ENCODE measurements at regions not wholly inside any gene's neighbourhood (a gene's known extent, or its start where the extent isn't known, plus 50 kb on each side); places are given as distances from the start of the nearest gene placed in this dataset.

DNA sequence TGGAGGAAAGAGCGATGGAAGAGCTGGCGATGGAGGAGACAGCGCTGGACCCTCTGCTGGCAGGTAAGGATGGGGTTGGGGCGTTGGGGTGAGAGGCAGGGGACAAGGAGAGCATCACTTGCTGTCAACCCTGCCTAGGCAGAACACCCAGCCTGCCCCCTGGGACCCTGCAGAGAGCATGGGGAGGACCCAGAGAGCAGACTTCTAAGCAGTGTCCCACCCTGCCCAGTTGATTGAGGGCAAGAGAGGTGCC lies 111.6 kb upstream of the ANO1 start:
- no peak overlapping the region for H3K4me2 ChIP-seq (ENCODE audit: low read depth, low read length)
- DNase-seq (ENCODE audit: low spot score) (no peak), FAIRE-seq (no peak), ATAC-seq (no peak)
- no peaks in the 10 kb centered on the region for H3K79me2 ChIP-seq (ENCODE audit: insufficient read depth, low read length)
- intact Hi-C loops (cut with micrococcal nuclease; ENCODE audit: unreplicated experiment), result no loop called here
- H3K4me3 ChIP-seq (replicated peaks in 1 of 3; ENCODE audit: insufficient read depth in 1 of 3, low read depth in 2 of 3, low read length in 3 of 3), result no peak overlapping the region
- peaks cover 10 to 67% of the 10 kb centered on the region in 2 experiments; a peak in 4 of 5 replicates for H3K27me3 ChIP-seq (ENCODE audit: control insufficient read depth in 1 of 2, insufficient read depth in 2 of 2, low read length in 2 of 2)
- 72% methylated on average over 4 of the region's 4 CpGs for WGBS (ENCODE audit: low lambda C conversion rate)
- H3K27ac ChIP-seq (ENCODE audit: extremely low read length, insufficient read depth, low read length), result no peak overlapping the region
- BruUV-seq (replicated peaks), result no TSS peak
- H3K9ac ChIP-seq (ENCODE audit: insufficient read depth, low read depth, low read length), result no peak overlapping the region
- no peak overlapping the region for H2AFZ ChIP-seq (ENCODE audit: low read length)
- in situ Hi-C loops (cut with HindIII; ENCODE audit: extremely low pct_ligation_motif_present, low pct_unique_long_range_greater_than_20kb), result no loop called here
- no peaks in the 10 kb centered on the region for H3K36me3 ChIP-seq (replicated peaks in 1 of 2; ENCODE audit: control insufficient read depth in 1 of 2, insufficient read depth in 2 of 2, low read length in 2 of 2)
- H3K4me1 ChIP-seq (ENCODE audit: insufficient read depth, low read length), result peaks cover 32% of the 10 kb centered on the region
- no peaks in the 10 kb centered on the region for H3K9me3 ChIP-seq (ENCODE audit: low read length)
- CTCF ChIA-PET (ENCODE audit: low intra/inter-chr PET ratio, low total read pairs), result no interaction called here
- POLR2A ChIA-PET, result no interaction called here
- peaks cover 7% of the 10 kb centered on the region; the same call in 1 of the 2 replicates for H4K20me1 ChIP-seq (ENCODE audit: insufficient read depth, low read length)
- TF ChIP-seq RFX3 (CRISPR knock-in tag; IDR thresholded peaks at IDR 0.05), result no peak
- no peak for TF ChIP-seq PHF8 (CRISPR knock-in tag; IDR thresholded peaks at IDR 0.05)
- TF ChIP-seq, protein P1, sequence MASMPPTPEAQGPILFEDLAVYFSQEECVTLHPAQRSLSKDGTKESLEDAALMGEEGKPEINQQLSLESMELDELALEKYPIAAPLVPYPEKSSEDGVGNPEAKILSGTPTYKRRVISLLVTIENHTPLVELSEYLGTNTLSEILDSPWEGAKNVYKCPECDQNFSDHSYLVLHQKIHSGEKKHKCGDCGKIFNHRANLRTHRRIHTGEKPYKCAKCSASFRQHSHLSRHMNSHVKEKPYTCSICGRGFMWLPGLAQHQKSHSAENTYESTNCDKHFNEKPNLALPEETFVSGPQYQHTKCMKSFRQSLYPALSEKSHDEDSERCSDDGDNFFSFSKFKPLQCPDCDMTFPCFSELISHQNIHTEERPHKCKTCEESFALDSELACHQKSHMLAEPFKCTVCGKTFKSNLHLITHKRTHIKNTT (CRISPR knock-in tag; IDR thresholded peaks at IDR 0.05), result no peak
- no peak for TF ChIP-seq ZNF441 (CRISPR knock-in tag; IDR thresholded peaks at IDR 0.05; ENCODE audit: borderline replicate concordance)
- TF ChIP-seq, protein P2, sequence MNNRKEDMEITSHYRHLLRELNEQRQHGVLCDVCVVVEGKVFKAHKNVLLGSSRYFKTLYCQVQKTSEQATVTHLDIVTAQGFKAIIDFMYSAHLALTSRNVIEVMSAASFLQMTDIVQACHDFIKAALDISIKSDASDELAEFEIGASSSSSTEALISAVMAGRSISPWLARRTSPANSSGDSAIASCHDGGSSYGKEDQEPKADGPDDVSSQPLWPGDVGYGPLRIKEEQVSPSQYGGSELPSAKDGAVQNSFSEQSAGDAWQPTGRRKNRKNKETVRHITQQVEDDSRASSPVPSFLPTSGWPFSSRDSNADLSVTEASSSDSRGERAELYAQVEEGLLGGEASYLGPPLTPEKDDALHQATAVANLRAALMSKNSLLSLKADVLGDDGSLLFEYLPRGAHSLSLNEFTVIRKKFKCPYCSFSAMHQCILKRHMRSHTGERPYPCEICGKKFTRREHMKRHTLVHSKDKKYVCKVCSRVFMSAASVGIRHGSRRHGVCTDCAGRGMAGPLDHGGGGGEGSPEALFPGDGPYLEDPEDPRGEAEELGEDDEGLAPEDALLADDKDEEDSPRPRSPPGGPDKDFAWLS (CRISPR knock-in tag; IDR thresholded peaks at IDR 0.05; ENCODE audit: borderline replicate concordance), result no peak
- no peak for TF ChIP-seq ZSCAN25 (CRISPR knock-in tag; IDR thresholded peaks at IDR 0.05)
- TF ChIP-seq PITX1 (CRISPR knock-in tag; IDR thresholded peaks at IDR 0.05), result no peak
- TF ChIP-seq HNRNPL (IDR thresholded peaks at IDR 0.05; ENCODE audit: low read depth, low read length), result no peak
- no peak for TF ChIP-seq SMC3 (IDR thresholded peaks at IDR 0.05; ENCODE audit: low read length)
- TF ChIP-seq, protein P3, sequence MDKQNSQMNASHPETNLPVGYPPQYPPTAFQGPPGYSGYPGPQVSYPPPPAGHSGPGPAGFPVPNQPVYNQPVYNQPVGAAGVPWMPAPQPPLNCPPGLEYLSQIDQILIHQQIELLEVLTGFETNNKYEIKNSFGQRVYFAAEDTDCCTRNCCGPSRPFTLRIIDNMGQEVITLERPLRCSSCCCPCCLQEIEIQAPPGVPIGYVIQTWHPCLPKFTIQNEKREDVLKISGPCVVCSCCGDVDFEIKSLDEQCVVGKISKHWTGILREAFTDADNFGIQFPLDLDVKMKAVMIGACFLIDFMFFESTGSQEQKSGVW (CRISPR knock-in tag; IDR thresholded peaks at IDR 0.05; ENCODE audit: borderline replicate concordance), result no peak
- no peak for TF ChIP-seq NPAS2 (CRISPR knock-in tag; IDR thresholded peaks at IDR 0.05; ENCODE audit: borderline replicate concordance)
- no peak for TF ChIP-seq NR2F6 (IDR thresholded peaks at IDR 0.05)
- TF ChIP-seq NR2F6 (CRISPR knock-in tag; IDR thresholded peaks at IDR 0.05), result no peak
- no peak for TF ChIP-seq BCL6 (CRISPR knock-in tag; IDR thresholded peaks at IDR 0.05)
- TF ChIP-seq SRSF9 (IDR thresholded peaks at IDR 0.05; ENCODE audit: borderline replicate concordance, insufficient read depth, low read depth, low read length, poor library complexity, severe bottlenecking), result no peak
- TF ChIP-seq ARHGAP35 (CRISPR knock-in tag; IDR thresholded peaks at IDR 0.05; ENCODE audit: borderline replicate concordance), result no peak

All from HepG2 (cell line).